A549 (cell line): ENCODE measurements at regions not wholly inside any gene's neighbourhood (a gene's known extent, or its start where the extent isn't known, plus 50 kb on each side); places are given as distances from the start of the nearest gene placed in this dataset.

Source experiments
- CBX8 ChIP-seq: fragments of 200-600 bp; sonication (generic); IDR thresholded peaks from 2 replicates; pipeline ENCODE4 v1.6.1; 2016
- CTCF ChIP-seq: fragments of >200 bp; sonication (Bioruptor Twin); formaldehyde crosslinking; IDR thresholded peaks from 3 replicates; pipeline ENCODE4 v1.5.1; 2016
- E2F6 ChIP-seq: IDR thresholded peaks from 2 replicates; pipeline ENCODE4 v1.6.1; 2012; ENCODE audit warnings: low read depth, borderline replicate concordance
- HMGXB4 ChIP-seq: fragments of 250-450 bp; sonication (Bioruptor Pico); IDR thresholded peaks from 2 replicates; pipeline ENCODE4 v1.5.0; 2021; ENCODE audit warnings: mild to moderate bottlenecking, moderate library complexity, borderline replicate concordance
- MAFK ChIP-seq: fragments of 450-650 bp; IDR thresholded peaks from 2 replicates; pipeline ENCODE4 v1.6.1; 2014; ENCODE audit not compliant: partially characterized antibody
- MYC ChIP-seq: IDR thresholded peaks from 2 replicates; pipeline ENCODE4 v1.6.1; 2012; ENCODE audit warnings: mild to moderate bottlenecking, inconsistent platforms, low read length, improper control_type of control experiment, borderline replicate concordance
- NPAS2 ChIP-seq: fragments of 250-450 bp; sonication (Bioruptor Pico); IDR thresholded peaks from 2 replicates; pipeline ENCODE4 v1.8.0; 2022; ENCODE audit warnings: mild to moderate bottlenecking, moderate library complexity, borderline replicate concordance
- REST ChIP-seq: fragments of 200-600 bp; sonication (generic); IDR thresholded peaks from 2 replicates; pipeline ENCODE4 v1.6.1; 2016; ENCODE audit warnings: antibody characterized with exemption, mild to moderate bottlenecking, moderate library complexity
- RNF2 ChIP-seq: fragments of 200-600 bp; sonication (generic); IDR thresholded peaks from 2 replicates; pipeline ENCODE4 v1.6.1; 2016; ENCODE audit warnings: low read depth, mild to moderate bottlenecking, antibody characterized with exemption, moderate library complexity, borderline replicate concordance
- TP53 ChIP-seq: fragments of 250-450 bp; sonication (Bioruptor Pico); IDR thresholded peaks from 2 replicates; pipeline ENCODE4 v1.5.0; 2021; ENCODE audit warnings: mild to moderate bottlenecking, moderate library complexity

GRCh38 chr10:3530346-3530745 is 254.7 kb downstream of the KLF6 start:
- no peak for TF ChIP-seq MYC
- no peak for TF ChIP-seq MAFK
- TF ChIP-seq CTCF, result no peak
- TF ChIP-seq NPAS2 (CRISPR knock-in tag), result no peak
- no peak for TF ChIP-seq HMGXB4 (CRISPR knock-in tag)
- TF ChIP-seq CBX8, result no peak
- no peak for TF ChIP-seq RNF2
- TF ChIP-seq REST, result no peak
- no peak for TF ChIP-seq E2F6
- no peak for TF ChIP-seq TP53 (CRISPR knock-in tag)
